ENCODE measurements at regions not wholly inside any gene's neighbourhood (a gene's known extent, or its start where the extent isn't known, plus 50 kb on each side); places are given as distances from the start of the nearest gene placed in this dataset.

DNA sequence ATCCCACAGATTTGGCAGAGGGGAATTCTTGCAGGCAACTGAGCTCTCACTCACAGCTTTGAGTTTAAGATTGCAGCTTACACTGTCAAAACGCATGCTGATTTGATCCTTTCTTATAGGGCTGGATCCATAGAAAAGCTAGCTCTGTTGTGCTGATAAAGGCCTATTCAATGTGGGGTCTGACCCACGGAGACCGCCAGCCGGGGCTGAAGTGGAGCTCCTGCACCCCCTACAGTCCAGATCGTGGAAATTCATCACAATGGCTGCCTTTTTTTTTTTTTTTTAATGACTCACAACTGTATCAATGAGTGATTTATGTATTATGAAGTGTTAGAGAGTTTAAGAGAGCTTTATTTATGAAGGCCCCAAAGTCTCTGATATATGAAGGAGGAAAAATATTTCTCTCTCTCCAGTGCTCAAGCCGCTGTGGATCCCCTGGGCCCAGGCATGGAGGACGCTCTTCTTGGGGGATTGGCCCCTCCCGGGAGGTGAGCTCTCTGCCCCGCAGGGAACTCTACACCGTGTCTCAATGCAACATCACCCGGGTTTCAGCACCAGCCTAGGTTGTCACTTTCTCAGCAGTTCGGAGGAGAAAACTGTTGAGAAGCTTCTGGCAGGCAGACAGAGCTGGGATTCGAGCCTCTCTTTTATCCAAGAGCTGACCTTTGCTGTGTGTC, 700.2 kb downstream of the IRX1 start:
- peak in 1 of 3 experiments; percentile 34 for TF ChIP-seq CTCF (IDR thresholded peaks at IDR 0.05)
- no peak for TF ChIP-seq POLR2A (IDR thresholded peaks at IDR 0.05)
